ENCODE measurements at regions not wholly inside any gene's neighbourhood (a gene's known extent, or its start where the extent isn't known, plus 50 kb on each side); places are given as distances from the start of the nearest gene placed in this dataset.

- H3K27ac Mint-ChIP-seq: no peak overlapping the region
- Histone ChIP-seq H3K4me1 (ENCODE audit: control insufficient read depth in 2 of 2, insufficient read depth in 2 of 2, low read length in 2 of 2) (no peaks in the 10 kb centered on the region), H4K20me1 (ENCODE audit: control insufficient read depth, insufficient read depth, low read length, poor library complexity, severe bottlenecking) (no peaks in the 10 kb centered on the region), H3K27ac (ENCODE audit: low read length in 2 of 2) (no peak overlapping the region), H3K9me3 (ENCODE audit: control extremely low read depth in 1 of 3, control insufficient read depth in 2 of 3, insufficient read depth in 1 of 3, low read length in 2 of 3) (no peaks in the 10 kb centered on the region), H3K4me3 (ENCODE audit: control extremely low read depth in 1 of 5, extremely low read depth in 1 of 5, insufficient read depth in 1 of 5, low read depth in 2 of 5, low read length in 4 of 5) (no peak overlapping the region), H3K9ac (ENCODE audit: low read length) (no peak overlapping the region), H3K36me3 (replicated peaks in 1 of 2; ENCODE audit: control extremely low read depth in 1 of 2, control insufficient read depth in 1 of 2, extremely low read depth in 1 of 2, insufficient read depth in 2 of 2, low read length in 1 of 2) (no peaks in the 10 kb centered on the region), H3K27me3 (replicated peaks in 1 of 4; ENCODE audit: control extremely low read depth in 1 of 4, control insufficient read depth in 3 of 4, insufficient read depth in 4 of 4, low read length in 3 of 4) (no peaks in the 10 kb centered on the region), H3K4me2 (replicated peaks; ENCODE audit: low read depth, low read length, poor library complexity, severe bottlenecking) (no peak overlapping the region), H3K79me2 (ENCODE audit: control insufficient read depth, insufficient read depth, low read length) (no peaks in the 10 kb centered on the region), H2AFZ (ENCODE audit: insufficient read depth, low read depth, low read length, poor library complexity, severe bottlenecking) (no peak overlapping the region)
- no peaks in the 10 kb centered on the region for H3K9me3 Mint-ChIP-seq (ENCODE audit: insufficient read depth)
- no peak overlapping the region for H3K4me3 Mint-ChIP-seq
- CTCF ChIA-PET: no interaction called here
- whole genome bisulfite sequencing (ENCODE audit: insufficient coverage): no CpG with 5 or more reads among the region's 3 CpGs
- intact Hi-C loops (cut with micrococcal nuclease): no loop called here
- no peak for ATAC-seq (ENCODE audit: low read depth)
- no peak for TF ChIP-seq EZH2 (IDR thresholded peaks at IDR 0.05; ENCODE audit: borderline replicate concordance, insufficient read depth, low read depth, low read length, poor library complexity, severe bottlenecking)
- TF ChIP-seq CTCF (IDR thresholded peaks at IDR 0.05): no peak
- H3K27me3 Mint-ChIP-seq: no peaks in the 10 kb centered on the region
- no peaks in the 10 kb centered on the region for H3K4me1 Mint-ChIP-seq
- DNase-seq: no peak
- POLR2A ChIA-PET: no interaction called here
Measured at GRCh38 chr6:21924002-21924401, 330.5 kb downstream of the SOX4 start.

- no peaks in the 10 kb centered on the region for H3K4me1 Mint-ChIP-seq
- H3K27me3 ChIP-seq (replicated peaks in 1 of 4; ENCODE audit: control extremely low read depth in 1 of 4, control insufficient read depth in 3 of 4, insufficient read depth in 4 of 4, low read length in 3 of 4): no peaks in the 10 kb centered on the region
- H2AFZ ChIP-seq (ENCODE audit: insufficient read depth, low read depth, low read length, poor library complexity, severe bottlenecking): no peak overlapping the region
- H3K4me1 ChIP-seq (ENCODE audit: control insufficient read depth in 2 of 2, insufficient read depth in 2 of 2, low read length in 2 of 2): no peaks in the 10 kb centered on the region
- no peak overlapping the region for H3K9ac ChIP-seq (ENCODE audit: low read length)
- H3K4me3 Mint-ChIP-seq: no peak overlapping the region
- ATAC-seq (ENCODE audit: low read depth) (no peak), DNase-seq (no peak)
- TF ChIP-seq CTCF (IDR thresholded peaks at IDR 0.05) (no peak), EZH2 (IDR thresholded peaks at IDR 0.05; ENCODE audit: borderline replicate concordance, insufficient read depth, low read depth, low read length, poor library complexity, severe bottlenecking) (no peak)
- no CpG with 5 or more reads among the region's 3 CpGs for WGBS (ENCODE audit: insufficient coverage)
- no peak overlapping the region for H3K4me2 ChIP-seq (replicated peaks; ENCODE audit: low read depth, low read length, poor library complexity, severe bottlenecking)
- ChIA-PET POLR2A (no interaction called here), CTCF (no interaction called here)
- H3K9me3 Mint-ChIP-seq (ENCODE audit: insufficient read depth): peaks cover 2% of the 10 kb centered on the region
- H3K27me3 Mint-ChIP-seq: no peaks in the 10 kb centered on the region
- no peaks in the 10 kb centered on the region for H4K20me1 ChIP-seq (ENCODE audit: control insufficient read depth, insufficient read depth, low read length, poor library complexity, severe bottlenecking)
- no peaks in the 10 kb centered on the region for H3K79me2 ChIP-seq (ENCODE audit: control insufficient read depth, insufficient read depth, low read length)
- peaks cover 0 to 4% (median 0%) of the 10 kb centered on the region in 3 donors for H3K9me3 ChIP-seq (ENCODE audit: control extremely low read depth in 1 of 3, control insufficient read depth in 2 of 3, insufficient read depth in 1 of 3, low read length in 2 of 3)
- H3K27ac ChIP-seq (ENCODE audit: low read length in 2 of 2): no peak overlapping the region
- no peaks in the 10 kb centered on the region for H3K36me3 ChIP-seq (replicated peaks in 1 of 2; ENCODE audit: control extremely low read depth in 1 of 2, control insufficient read depth in 1 of 2, extremely low read depth in 1 of 2, insufficient read depth in 2 of 2, low read length in 1 of 2)
- no peak overlapping the region for H3K27ac Mint-ChIP-seq
- intact Hi-C loops (cut with micrococcal nuclease): no loop called here
- H3K4me3 ChIP-seq (ENCODE audit: control extremely low read depth in 1 of 5, extremely low read depth in 1 of 5, insufficient read depth in 1 of 5, low read depth in 2 of 5, low read length in 4 of 5): no peak overlapping the region
Measured at GRCh38 chr6:21928827-21929226, 335.3 kb downstream of the SOX4 start.

Data from B cell (primary cell).